ENCODE measurements at regions not wholly inside any gene's neighbourhood (a gene's known extent, or its start where the extent isn't known, plus 50 kb on each side); places are given as distances from the start of the nearest gene placed in this dataset.

GRCh38 chr9:135308821-135309762, 170.5 kb upstream of the PPP1R26 start:
- WGBS, 2 donors = 81 to 85% methylated on average over 28 to 30 of the region's 30 CpGs
- intact Hi-C loops (cut with DNase I; ENCODE audit: low total_unique reads) = no loop called here
- TF ChIP-seq POLR2A (IDR thresholded peaks at IDR 0.05) (no peak), CTCF (IDR thresholded peaks at IDR 0.05) (no peak)
- peak in 1 of 2 donors; percentile 82 for DNase-seq (ENCODE audit: low spot score in 2 of 2)
- H3K4me3 ChIP-seq (ENCODE audit: low read depth, poor library complexity, severe bottlenecking) = no peak overlapping the region

GRCh38 chr9:135309763-135310125, 169.8 kb upstream of the PPP1R26 start:
- DNase-seq (ENCODE audit: low spot score in 2 of 2) = peak in 1 of 2 donors; percentile 59
- TF ChIP-seq POLR2A (IDR thresholded peaks at IDR 0.05) (no peak), CTCF (IDR thresholded peaks at IDR 0.05) (no peak)
- intact Hi-C loops (cut with DNase I; ENCODE audit: low total_unique reads) = no loop called here
- 86 to 89% methylated on average over 11 of the region's 11 CpGs for WGBS, 2 donors
- H3K4me3 ChIP-seq (ENCODE audit: low read depth, poor library complexity, severe bottlenecking) = no peak overlapping the region

- intact Hi-C loops (cut with DNase I; ENCODE audit: low total_unique reads) = no loop called here
- no peak overlapping the region for H3K4me3 ChIP-seq (ENCODE audit: low read depth, poor library complexity, severe bottlenecking)
- TF ChIP-seq CTCF (IDR thresholded peaks at IDR 0.05) (no peak), POLR2A (IDR thresholded peaks at IDR 0.05) (no peak)
- DNase-seq (ENCODE audit: low spot score in 2 of 2) = peak in 1 of 2 donors; percentile 60
- WGBS, 2 donors = 43 to 53% methylated on average over 8 of the region's 8 CpGs
Measured at GRCh38 chr9:135310134-135310533, 169.4 kb upstream of the PPP1R26 start.

- TF ChIP-seq POLR2A (IDR thresholded peaks at IDR 0.05) (no peak), CTCF (IDR thresholded peaks at IDR 0.05) (no peak)
- 90 to 93% methylated on average over 9 of the region's 9 CpGs for WGBS, 2 donors
- H3K4me3 ChIP-seq (ENCODE audit: low read depth, poor library complexity, severe bottlenecking) = no peak overlapping the region
- DNase-seq (ENCODE audit: low spot score in 2 of 2) = no peak
- intact Hi-C loops (cut with DNase I; ENCODE audit: low total_unique reads) = no loop called here
Measured at GRCh38 chr9:135315572-135315971, 164.0 kb upstream of the PPP1R26 start.

- intact Hi-C loops (cut with DNase I; ENCODE audit: low total_unique reads) = no loop called here
- no peak overlapping the region for H3K4me3 ChIP-seq (ENCODE audit: low read depth, poor library complexity, severe bottlenecking)
- DNase-seq (ENCODE audit: low spot score in 2 of 2) = no peak
- TF ChIP-seq CTCF (IDR thresholded peaks at IDR 0.05) = no peak
- TF ChIP-seq POLR2A (IDR thresholded peaks at IDR 0.05) = no peak
- WGBS, 2 donors = 83 to 90% methylated on average over 6 of the region's 6 CpGs
Measured at GRCh38 chr9:135320331-135320730, 159.3 kb upstream of the PPP1R26 start.
